ENCODE measurements at regions not wholly inside any gene's neighbourhood (a gene's known extent, or its start where the extent isn't known, plus 50 kb on each side); places are given as distances from the start of the nearest gene placed in this dataset.
A peak's percentile ranks its signal among the peaks of the same experiment; 100 is the strongest.

GRCh38 chr13:80030491-80030890 lies 310.4 kb downstream of the SPRY2 start:
- H3K27ac ChIP-seq = no peak overlapping the region
- no peaks in the 10 kb centered on the region for H3K9me3 ChIP-seq (ENCODE audit: severe bottlenecking)
- no peaks in the 10 kb centered on the region for H3K36me3 ChIP-seq
- H3K27me3 ChIP-seq (ENCODE audit: insufficient read depth, low read depth, severe bottlenecking) = no peaks in the 10 kb centered on the region
- TF ChIP-seq, protein P1, sequence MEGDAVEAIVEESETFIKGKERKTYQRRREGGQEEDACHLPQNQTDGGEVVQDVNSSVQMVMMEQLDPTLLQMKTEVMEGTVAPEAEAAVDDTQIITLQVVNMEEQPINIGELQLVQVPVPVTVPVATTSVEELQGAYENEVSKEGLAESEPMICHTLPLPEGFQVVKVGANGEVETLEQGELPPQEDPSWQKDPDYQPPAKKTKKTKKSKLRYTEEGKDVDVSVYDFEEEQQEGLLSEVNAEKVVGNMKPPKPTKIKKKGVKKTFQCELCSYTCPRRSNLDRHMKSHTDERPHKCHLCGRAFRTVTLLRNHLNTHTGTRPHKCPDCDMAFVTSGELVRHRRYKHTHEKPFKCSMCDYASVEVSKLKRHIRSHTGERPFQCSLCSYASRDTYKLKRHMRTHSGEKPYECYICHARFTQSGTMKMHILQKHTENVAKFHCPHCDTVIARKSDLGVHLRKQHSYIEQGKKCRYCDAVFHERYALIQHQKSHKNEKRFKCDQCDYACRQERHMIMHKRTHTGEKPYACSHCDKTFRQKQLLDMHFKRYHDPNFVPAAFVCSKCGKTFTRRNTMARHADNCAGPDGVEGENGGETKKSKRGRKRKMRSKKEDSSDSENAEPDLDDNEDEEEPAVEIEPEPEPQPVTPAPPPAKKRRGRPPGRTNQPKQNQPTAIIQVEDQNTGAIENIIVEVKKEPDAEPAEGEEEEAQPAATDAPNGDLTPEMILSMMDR (IDR thresholded peaks at IDR 0.05; ENCODE audit: low read depth, low read length) = no peak
- DNase-seq = no peak
- H3K4me3 ChIP-seq (ENCODE audit: low read depth, low read length) = no peak overlapping the region

GRCh38 chr13:80029170-80029569 lies 311.8 kb downstream of the SPRY2 start:
- no peak overlapping the region for H3K27ac ChIP-seq
- H3K9me3 ChIP-seq (ENCODE audit: severe bottlenecking) = no peaks in the 10 kb centered on the region
- H3K36me3 ChIP-seq = no peaks in the 10 kb centered on the region
- no peak for DNase-seq
- H3K4me3 ChIP-seq (ENCODE audit: low read depth, low read length) = no peak overlapping the region
- no peaks in the 10 kb centered on the region for H3K27me3 ChIP-seq (ENCODE audit: insufficient read depth, low read depth, severe bottlenecking)
- TF ChIP-seq, protein P1 (IDR thresholded peaks at IDR 0.05; ENCODE audit: low read depth, low read length) = no peak

GRCh38 chr13:80022146-80022545 lies 318.8 kb downstream of the SPRY2 start:
- Histone ChIP-seq H3K27me3 (ENCODE audit: insufficient read depth, low read depth, severe bottlenecking) (no peaks in the 10 kb centered on the region), H3K4me3 (ENCODE audit: low read depth, low read length) (no peak overlapping the region), H3K27ac (no peak overlapping the region), H3K9me3 (ENCODE audit: severe bottlenecking) (no peaks in the 10 kb centered on the region), H3K36me3 (no peaks in the 10 kb centered on the region)
- peak; percentile 4 for DNase-seq
- TF ChIP-seq, protein P1 (IDR thresholded peaks at IDR 0.05; ENCODE audit: low read depth, low read length) = no peak

DNA sequence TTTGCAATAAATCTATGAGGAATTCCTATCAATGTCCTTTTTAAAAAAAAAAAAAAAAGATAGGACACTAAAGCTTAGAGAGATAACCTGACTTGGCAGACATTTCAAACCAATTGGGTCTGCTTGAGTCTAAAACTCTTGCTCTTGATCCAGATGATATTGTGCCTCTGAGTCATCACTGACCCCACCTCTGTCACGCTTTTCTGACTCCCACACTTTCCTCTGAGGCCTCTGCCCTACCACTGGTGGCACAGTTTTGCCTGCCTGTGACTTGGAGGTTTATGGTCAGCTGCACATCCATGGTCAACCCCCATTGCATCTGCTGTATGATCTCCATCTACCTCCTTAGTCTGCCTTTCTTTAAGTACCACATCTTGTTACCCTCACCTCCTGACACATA lies 328.7 kb downstream of the SPRY2 start:
- no peaks in the 10 kb centered on the region for H3K27me3 ChIP-seq (ENCODE audit: insufficient read depth, low read depth, severe bottlenecking)
- no peak for DNase-seq
- no peaks in the 10 kb centered on the region for H3K36me3 ChIP-seq
- no peaks in the 10 kb centered on the region for H3K9me3 ChIP-seq (ENCODE audit: severe bottlenecking)
- H3K4me3 ChIP-seq (ENCODE audit: low read depth, low read length) = no peak overlapping the region
- H3K27ac ChIP-seq = no peak overlapping the region
- TF ChIP-seq, protein P1 (IDR thresholded peaks at IDR 0.05; ENCODE audit: low read depth, low read length) = no peak

DNA sequence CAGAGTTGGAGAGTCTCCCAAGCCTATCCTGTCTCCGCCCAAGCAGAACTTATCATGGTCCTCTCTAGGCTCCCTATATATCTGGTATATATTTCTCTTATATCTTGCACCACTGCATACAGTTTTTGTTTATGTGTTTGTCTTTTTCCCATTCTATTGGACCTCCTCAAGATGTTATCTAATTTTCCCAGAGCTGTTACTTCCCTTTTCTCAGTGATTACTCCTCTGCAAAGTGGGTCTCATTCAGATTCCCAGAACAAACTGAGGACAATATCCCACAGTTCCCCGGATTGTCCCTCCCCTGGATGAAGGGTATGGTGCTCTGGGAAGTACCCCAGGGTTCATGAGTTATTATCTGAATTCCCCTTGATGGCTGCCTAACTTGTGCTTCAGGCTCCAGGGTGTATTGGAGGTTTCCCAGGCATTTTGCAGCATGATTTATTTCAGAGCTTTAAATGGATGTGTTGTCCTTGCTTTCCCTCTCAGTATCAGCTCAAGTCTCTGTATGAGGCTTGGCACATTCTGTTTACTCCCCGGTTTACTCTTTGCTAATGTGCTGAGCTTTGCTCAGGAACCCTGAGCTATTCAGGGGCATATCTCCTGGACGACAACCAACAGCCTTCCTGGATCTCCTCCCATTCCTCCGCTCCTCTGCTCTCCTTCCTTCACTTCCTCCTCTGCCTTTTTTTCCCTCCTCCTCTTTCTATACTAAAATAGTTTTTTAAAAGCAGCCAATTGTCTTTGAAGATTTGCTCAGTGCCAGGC lies 329.3 kb downstream of the SPRY2 start:
- Histone ChIP-seq H3K4me3 (ENCODE audit: low read depth, low read length) (no peak overlapping the region), H3K9me3 (ENCODE audit: severe bottlenecking) (no peaks in the 10 kb centered on the region), H3K36me3 (no peaks in the 10 kb centered on the region), H3K27ac (no peak overlapping the region), H3K27me3 (ENCODE audit: insufficient read depth, low read depth, severe bottlenecking) (no peaks in the 10 kb centered on the region)
- TF ChIP-seq, protein P1 (IDR thresholded peaks at IDR 0.05; ENCODE audit: low read depth, low read length) = no peak
- DNase-seq = no peak

GRCh38 chr13:80010846-80011245 lies 330.1 kb downstream of the SPRY2 start:
- no peaks in the 10 kb centered on the region for H3K36me3 ChIP-seq
- H3K9me3 ChIP-seq (ENCODE audit: severe bottlenecking) = no peaks in the 10 kb centered on the region
- no peak overlapping the region for H3K27ac ChIP-seq
- DNase-seq = no peak
- no peak overlapping the region for H3K4me3 ChIP-seq (ENCODE audit: low read depth, low read length)
- TF ChIP-seq, protein P1 (IDR thresholded peaks at IDR 0.05; ENCODE audit: low read depth, low read length) = no peak
- no peaks in the 10 kb centered on the region for H3K27me3 ChIP-seq (ENCODE audit: insufficient read depth, low read depth, severe bottlenecking)
